ENCODE measurements at regions not wholly inside any gene's neighbourhood (a gene's known extent, or its start where the extent isn't known, plus 50 kb on each side); places are given as distances from the start of the nearest gene placed in this dataset.
A peak's percentile ranks its signal among the peaks of the same experiment; 100 is the strongest.

GRCh38 chr20:23282111-23282510 is 68.5 kb upstream of the NXT1 start:
- DNase-seq (ENCODE audit: extremely low read depth, low read depth), result no peak

GRCh38 chr20:23279836-23280235 is 70.8 kb upstream of the NXT1 start:
- DNase-seq (ENCODE audit: extremely low read depth, low read depth), result no peak

- DNase-seq (ENCODE audit: extremely low read depth, low read depth), result no peak
Measured at GRCh38 chr20:23278172-23278571, 72.4 kb upstream of the NXT1 start.

GRCh38 chr20:23277316-23277715 is 73.3 kb upstream of the NXT1 start:
- no peak for DNase-seq (ENCODE audit: extremely low read depth, low read depth)

GRCh38 chr20:23273776-23274175 is 76.8 kb upstream of the NXT1 start:
- DNase-seq (ENCODE audit: extremely low read depth, low read depth), result no peak

- DNase-seq (ENCODE audit: extremely low read depth, low read depth), result no peak
Measured at GRCh38 chr20:23272176-23273029, 78.2 kb upstream of the NXT1 start.

GRCh38 chr20:23270382-23270911 is 80.1 kb upstream of the NXT1 start:
- DNase-seq (ENCODE audit: extremely low read depth, low read depth), result peak; percentile 91

- DNase-seq (ENCODE audit: extremely low read depth, low read depth), result no peak
Measured at GRCh38 chr20:23269954-23270353, 80.6 kb upstream of the NXT1 start.

- DNase-seq (ENCODE audit: extremely low read depth, low read depth), result no peak
Measured at GRCh38 chr20:23268792-23269354, 81.7 kb upstream of the NXT1 start.

- DNase-seq (ENCODE audit: extremely low read depth, low read depth), result no peak
Measured at GRCh38 chr20:23267909-23268308, 82.7 kb upstream of the NXT1 start.

GRCh38 chr20:23266530-23267398 is 83.8 kb upstream of the NXT1 start:
- no peak for DNase-seq (ENCODE audit: extremely low read depth, low read depth)

GRCh38 chr20:23265226-23265625 is 85.4 kb upstream of the NXT1 start:
- no peak for DNase-seq (ENCODE audit: extremely low read depth, low read depth)

GRCh38 chr20:23264545-23264944 is 86.0 kb upstream of the NXT1 start:
- no peak for DNase-seq (ENCODE audit: extremely low read depth, low read depth)

GRCh38 chr20:23260181-23260840 is 90.3 kb upstream of the NXT1 start:
- DNase-seq (ENCODE audit: extremely low read depth, low read depth), result no peak

GRCh38 chr20:23258747-23259121 is 91.9 kb upstream of the NXT1 start:
- DNase-seq (ENCODE audit: extremely low read depth, low read depth), result no peak

GRCh38 chr20:23257848-23258746 is 92.5 kb upstream of the NXT1 start:
- peak; percentile 93 for DNase-seq (ENCODE audit: extremely low read depth, low read depth)

GRCh38 chr20:23257106-23257761 is 93.4 kb upstream of the NXT1 start:
- DNase-seq (ENCODE audit: extremely low read depth, low read depth), result no peak

GRCh38 chr20:23255716-23256385 is 94.7 kb upstream of the NXT1 start:
- no peak for DNase-seq (ENCODE audit: extremely low read depth, low read depth)

- no peak for DNase-seq (ENCODE audit: extremely low read depth, low read depth)
Measured at GRCh38 chr20:23255106-23255505, 95.5 kb upstream of the NXT1 start.

Data from NCI-H460 (cell line).